ENCODE measurements at regions not wholly inside any gene's neighbourhood (a gene's known extent, or its start where the extent isn't known, plus 50 kb on each side); places are given as distances from the start of the nearest gene placed in this dataset.

GRCh38 chr12:130075497-130076076 is 86.7 kb upstream of the FZD10 start:
- TF ChIP-seq CTCF (IDR thresholded peaks at IDR 0.05; ENCODE audit: low read depth, low read length) (no peak), EZH2phosphoT487 (IDR thresholded peaks at IDR 0.05; ENCODE audit: low read depth) (no peak)
